RPMI7951 (cell line): ENCODE measurements at regions not wholly inside any gene's neighbourhood (a gene's known extent, or its start where the extent isn't known, plus 50 kb on each side); places are given as distances from the start of the nearest gene placed in this dataset.
"Not testable (repeated sequence)": the region's sequence is repeated elsewhere in the genome, so short reads cannot be mapped to it uniquely, and the experiment has no call there.

Experiments used
- DNase-seq: peaks from one replicate; pipeline ENCODE4 v3.0.0-alpha.2; 2012; ENCODE audit warnings: low read depth

DNA sequence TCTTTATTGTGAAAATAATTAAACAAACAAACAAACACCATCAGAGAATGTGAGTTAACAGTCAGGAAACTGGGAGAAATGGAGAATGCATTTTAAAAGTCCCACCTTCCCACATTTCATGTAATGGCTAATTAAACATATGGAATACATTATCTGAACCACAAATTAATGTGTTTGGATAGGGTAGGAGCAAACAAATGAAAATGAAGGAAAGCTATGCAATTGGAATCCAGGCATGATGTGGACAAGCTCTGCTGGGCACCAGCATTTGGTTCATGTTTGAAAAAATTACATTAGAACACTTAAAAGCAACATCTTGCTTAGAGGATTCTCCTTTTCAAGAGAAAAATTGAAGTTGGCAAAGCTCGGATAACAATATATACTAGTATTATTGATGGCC is 628.1 kb downstream of the LMO4 start:
- peak; percentile 46 for DNase-seq

GRCh38 chr1:87957331-87957730 is 628.7 kb downstream of the LMO4 start:
- DNase-seq, result no peak

DNA sequence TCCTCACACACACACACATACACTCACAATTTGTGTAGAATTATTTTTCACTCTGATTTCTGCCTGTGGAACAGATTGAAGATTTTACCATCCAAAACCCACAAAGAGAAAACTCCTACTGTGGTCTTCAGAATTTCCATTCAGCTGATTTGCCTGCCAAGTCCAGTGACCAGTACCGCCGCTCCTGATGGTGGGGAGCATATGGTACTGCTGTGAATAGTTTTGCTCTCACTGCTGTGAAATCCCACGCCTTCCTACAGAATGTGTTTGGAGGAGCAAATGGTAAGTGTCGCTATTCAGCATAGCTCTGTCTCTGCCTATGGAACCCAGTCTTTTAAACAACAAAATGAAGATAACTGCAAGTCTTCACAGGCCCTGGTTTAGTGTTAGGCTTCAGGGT is 629.5 kb downstream of the LMO4 start:
- no peak for DNase-seq

DNA sequence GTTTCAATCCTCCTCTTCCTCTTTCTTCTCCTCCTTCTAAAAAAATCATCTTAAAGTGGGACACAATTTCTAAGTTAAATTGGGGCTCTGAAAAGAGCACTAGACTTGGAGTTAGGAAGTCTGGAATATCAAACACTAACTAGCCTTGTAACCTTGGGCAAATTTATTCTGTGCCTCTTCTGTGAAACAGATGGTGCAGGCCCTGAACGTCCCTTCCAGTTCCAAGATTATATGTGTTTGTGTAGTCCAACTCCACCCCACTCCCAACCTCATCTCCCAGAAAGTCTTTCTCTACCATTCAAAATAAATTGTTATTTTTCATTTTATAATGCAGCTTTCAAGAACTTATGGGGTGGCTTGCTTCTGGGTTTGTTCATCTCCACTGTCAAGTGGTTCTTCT is 630.0 kb downstream of the LMO4 start:
- no peak for DNase-seq

DNA sequence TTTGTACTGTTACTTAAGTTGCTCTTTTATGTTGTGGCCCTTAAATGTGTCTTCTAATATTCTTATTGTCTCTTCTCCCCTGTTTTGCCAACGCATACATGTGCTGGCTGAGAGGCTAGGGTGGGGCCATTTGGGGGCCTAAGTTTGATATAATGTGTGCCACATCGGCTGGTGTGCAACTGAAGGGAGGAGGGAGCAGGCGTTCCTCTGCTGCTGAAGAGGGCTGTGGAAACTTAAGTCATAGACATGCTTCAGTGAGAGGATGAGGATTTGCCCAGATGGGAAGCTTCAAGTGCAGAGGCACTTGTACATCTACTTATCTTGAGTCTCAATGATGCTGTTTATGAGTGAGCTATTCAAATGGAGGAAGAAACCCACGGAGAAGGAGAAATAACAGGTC is 630.6 kb downstream of the LMO4 start:
- DNase-seq, result no peak

GRCh38 chr1:87961992-87962391 is 633.3 kb downstream of the LMO4 start:
- no peak for DNase-seq

GRCh38 chr1:87963556-87963955 is 634.9 kb downstream of the LMO4 start:
- no peak for DNase-seq

DNA sequence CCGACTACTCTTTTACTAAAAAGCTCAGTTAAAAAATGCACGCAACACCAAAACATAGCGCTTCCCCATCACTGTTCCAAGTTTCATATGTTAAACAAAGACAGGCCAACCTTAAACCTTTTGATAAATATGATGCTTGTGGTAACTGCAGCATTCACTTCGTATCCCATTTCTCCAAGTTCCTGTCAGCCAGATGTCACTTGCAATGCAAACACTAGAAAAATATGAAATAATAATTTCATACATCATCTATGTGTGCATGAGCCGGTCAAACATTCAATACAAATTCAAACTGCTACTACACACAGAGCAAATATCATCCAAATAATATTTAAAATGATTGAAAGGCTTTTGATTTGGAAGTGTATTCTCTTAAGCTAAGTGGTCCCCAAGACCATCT is 636.5 kb downstream of the LMO4 start:
- DNase-seq, result no peak

GRCh38 chr1:87968197-87968955 is 639.7 kb downstream of the LMO4 start:
- peak; percentile 64 for DNase-seq

DNA sequence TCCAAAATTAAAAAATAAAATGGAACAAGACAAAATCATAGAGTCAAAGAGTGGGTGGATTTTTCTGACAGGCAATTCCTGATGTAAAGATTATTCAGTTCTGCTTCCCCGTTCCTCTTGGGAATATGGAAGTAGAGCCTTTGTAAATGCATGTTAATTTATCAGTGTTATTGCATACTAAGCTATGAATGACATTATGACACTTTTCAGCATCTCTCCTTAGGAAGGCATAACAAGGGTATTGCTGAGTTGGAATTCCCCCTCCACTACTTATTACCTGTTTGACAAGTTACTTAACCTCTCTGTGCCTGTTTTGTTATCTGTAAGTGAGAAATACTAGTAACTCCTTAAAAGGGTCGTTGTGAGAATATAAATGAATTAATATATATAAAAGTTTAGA is 640.4 kb downstream of the LMO4 start:
- DNase-seq, result no peak

DNA sequence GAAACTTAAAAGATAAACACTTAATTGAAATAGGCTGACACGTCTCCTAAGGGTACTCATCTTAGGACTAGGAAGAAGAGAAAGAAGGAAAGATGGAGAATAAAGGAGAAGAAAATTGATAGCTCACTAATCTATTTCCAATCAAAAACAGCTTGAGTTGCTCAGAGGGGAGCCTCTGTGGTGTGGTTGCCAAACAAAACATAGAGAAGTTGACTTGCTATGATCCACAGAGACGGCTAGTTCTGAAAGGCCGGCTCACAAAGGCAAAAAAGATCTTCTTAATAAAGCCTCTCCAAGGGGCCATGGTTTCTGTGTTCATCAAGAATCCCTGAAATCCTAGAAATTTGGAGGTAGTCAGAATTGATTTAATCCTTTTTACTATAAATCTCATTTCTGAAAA is 644.1 kb downstream of the LMO4 start:
- no peak for DNase-seq

DNA sequence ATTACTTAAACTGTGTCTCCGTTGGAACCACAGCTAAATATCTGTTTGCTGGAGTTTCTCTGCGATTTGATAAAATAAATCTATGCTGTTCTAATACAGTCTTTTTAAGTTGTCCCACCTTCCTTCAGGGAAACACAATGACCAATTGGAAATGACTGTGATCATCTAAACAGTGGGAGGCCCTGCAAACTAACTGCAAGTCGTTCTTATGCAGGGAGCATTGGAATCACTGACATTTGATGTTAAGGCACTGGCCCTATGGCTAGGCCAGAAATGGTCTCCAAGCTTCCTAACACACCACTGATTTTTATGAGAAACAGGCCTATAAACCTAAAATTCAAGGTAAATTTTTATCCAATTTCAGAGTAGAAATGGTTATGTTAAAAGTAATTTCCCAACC is 645.2 kb downstream of the LMO4 start:
- no peak for DNase-seq

DNA sequence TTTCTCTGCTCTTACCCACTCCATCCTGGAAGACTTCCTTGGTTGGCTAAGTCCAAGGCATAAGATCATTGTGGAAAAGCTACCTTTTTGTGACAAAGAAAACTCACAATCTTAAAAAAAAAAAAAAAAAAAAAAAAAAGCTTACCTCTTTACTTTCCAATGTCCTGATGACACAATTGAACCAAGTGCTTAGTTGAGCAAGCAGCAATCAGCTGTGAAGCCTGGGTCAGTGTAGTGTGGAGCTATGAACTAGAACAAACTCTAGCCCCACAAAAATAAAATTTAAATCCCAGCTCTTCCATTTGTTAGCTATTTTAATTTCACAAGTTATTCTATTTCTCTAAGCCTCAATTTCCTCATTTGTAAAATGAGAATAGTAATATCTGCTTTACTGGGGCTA is 647.6 kb downstream of the LMO4 start:
- DNase-seq, result no peak

- DNase-seq, result no peak
Measured at GRCh38 chr1:87977145-87977544, 648.5 kb downstream of the LMO4 start.

GRCh38 chr1:87979079-87979478 is 650.4 kb downstream of the LMO4 start:
- no peak for DNase-seq

DNA sequence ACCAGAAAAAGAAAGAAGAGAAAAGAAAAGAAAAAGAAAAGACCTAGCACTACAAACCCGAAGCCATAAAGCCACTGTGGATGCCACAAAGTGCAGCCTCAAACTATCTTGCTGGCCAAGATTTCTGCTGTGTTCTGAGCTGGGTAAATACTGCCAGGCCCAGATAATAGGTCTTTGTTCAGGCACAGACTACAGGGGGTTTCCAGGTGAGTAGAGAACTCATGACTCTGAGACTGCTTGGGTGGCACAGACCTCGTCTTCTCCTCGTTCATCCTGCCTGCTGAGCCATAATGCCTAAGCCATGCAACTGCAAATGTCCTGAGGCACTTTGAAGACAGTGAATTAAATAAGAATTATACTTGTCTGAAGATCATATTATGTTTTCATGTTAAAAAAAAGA is 651.8 kb downstream of the LMO4 start:
- DNase-seq, result no peak

GRCh38 chr1:87981386-87981785 is 652.7 kb downstream of the LMO4 start:
- DNase-seq, result no peak

DNA sequence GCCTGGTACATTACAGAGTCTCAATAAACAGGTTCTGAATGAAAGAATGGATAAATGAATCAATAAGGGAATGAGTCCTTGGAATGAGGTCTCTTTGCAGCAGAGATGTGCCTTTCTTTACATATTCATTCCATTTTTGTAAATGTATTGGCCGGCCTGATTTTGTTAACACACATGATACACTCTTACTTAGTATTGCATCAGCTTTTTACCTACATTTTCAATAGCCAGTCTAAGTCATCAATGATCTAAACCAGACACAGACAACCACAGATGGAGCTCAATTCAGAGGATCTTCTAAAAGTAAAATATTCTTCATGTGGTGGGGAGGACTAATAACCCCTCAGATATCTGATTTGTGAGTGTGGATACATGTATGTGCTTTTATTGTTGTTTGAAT is 653.1 kb downstream of the LMO4 start:
- DNase-seq, result no peak

- no peak for DNase-seq
Measured at GRCh38 chr1:87983841-87984240, 655.2 kb downstream of the LMO4 start.

- no peak for DNase-seq
Measured at GRCh38 chr1:87985071-87985470, 656.4 kb downstream of the LMO4 start.

DNA sequence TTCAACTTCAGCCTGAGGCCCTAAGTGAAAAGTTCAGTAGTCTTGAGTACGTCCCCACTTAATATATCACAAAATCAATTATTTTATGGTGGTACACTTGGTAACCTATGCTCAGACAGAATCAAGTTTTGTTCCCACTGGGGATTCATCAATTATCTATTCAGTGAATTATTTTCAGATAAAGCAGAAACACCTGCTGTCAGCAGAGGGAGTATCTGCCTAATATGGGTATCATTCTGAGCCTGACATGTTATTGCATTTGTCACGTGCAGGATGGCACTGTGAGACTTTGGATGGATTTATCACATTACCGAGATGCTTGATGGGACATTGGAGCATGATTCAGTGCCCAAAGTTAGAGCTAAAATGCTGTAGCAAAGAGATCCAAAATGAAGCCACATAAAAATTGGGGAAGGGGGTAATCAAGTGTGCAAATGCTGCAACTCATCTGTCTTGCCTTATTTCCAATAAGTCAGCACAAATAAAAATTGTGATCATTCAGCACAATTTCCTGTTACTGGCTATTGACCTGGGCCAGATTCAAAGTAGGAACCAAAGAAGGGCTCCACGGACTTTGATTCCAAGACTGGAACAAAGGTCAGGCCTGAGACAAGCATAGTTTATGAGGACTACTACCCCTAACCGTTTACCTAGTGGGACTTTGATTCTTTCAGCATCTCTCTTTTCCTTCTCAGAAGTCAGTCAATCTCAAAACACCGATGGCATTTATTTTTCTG is 657.6 kb downstream of the LMO4 start:
- no peak for DNase-seq

DNA sequence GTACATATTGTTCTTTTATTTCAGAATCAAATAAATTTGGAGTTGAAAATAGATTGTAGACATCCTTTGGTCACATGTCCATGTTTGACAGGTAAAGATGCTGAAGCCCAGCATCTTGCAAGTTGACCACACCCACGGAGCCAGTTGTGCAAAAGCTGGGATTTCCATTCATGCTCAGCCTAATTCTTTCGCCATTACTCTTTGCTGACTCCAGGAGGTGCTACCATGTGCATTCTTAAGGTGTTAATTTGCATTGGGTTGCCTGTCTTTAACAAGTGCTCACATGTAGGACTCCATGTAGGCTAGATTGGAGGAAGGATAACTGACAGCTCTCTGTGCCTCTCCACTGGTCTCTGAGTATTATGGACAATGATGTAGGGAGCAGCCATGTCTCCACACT is 660.7 kb downstream of the LMO4 start:
- no peak for DNase-seq

DNA sequence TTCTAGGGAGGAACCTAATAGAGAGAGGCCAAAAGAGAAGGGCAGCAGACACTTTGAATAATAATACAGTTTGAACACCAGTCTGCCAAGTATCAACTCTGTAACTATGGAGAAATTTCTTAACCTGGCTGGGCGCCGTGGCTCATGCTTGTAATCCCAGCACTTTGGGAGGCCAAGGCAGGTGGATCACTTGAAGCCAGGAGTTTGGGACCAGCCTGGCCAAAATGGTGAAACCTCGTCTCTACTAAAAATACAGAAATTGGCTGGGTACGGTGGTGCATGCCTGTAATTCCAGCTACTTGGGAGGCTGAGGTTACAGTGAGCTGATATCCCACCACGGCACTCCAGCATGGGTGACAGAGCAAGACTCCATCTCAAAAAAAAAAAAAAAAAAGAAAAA is 663.9 kb downstream of the LMO4 start:
- not testable (repeated sequence) for DNase-seq

DNA sequence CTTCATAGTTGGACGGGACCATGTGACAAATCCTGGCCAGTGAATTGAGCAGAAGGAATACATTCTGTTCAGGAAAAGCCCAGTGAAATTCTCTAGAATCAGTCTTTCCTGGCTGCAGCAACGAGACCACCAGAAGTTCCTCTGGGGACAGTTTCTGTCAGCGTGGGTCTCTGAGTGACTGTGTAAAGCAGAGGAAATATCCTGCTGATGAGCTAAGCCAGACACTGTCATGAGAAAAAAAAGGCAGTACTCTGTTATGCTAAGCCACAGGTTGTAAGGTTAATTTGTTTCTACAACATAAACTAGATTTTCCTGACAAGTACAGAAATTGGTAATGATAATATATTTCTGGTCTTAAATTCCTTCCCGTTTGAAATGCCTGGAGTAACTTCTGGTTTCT is 664.4 kb downstream of the LMO4 start:
- no peak for DNase-seq
